GM23248 (cell line): ENCODE measurements at regions not wholly inside any gene's neighbourhood (a gene's known extent, or its start where the extent isn't known, plus 50 kb on each side); places are given as distances from the start of the nearest gene placed in this dataset.

Experiments used
- EZH2 ChIP-seq: fragments of 200-600 bp; sonication (generic); IDR thresholded peaks from 2 replicates; pipeline ENCODE4 v1.6.1; 2018; ENCODE audit warnings: antibody characterized with exemption, mild to moderate bottlenecking; ENCODE audit not compliant: insufficient read depth, poor library complexity, severe bottlenecking
- EZH2phosphoT487 ChIP-seq: fragments of 200-600 bp; sonication (generic); IDR thresholded peaks from 2 replicates; pipeline ENCODE4 v1.6.1; 2018; ENCODE audit warnings: antibody characterized with exemption, moderate library complexity, mild to moderate bottlenecking, low read depth; ENCODE audit not compliant: insufficient read depth

GRCh38 chr2:144213797-144214196, 306.1 kb downstream of the ZEB2 start:
- no peak for TF ChIP-seq EZH2
- TF ChIP-seq EZH2phosphoT487, result no peak
